ENCODE measurements at regions not wholly inside any gene's neighbourhood (a gene's known extent, or its start where the extent isn't known, plus 50 kb on each side); places are given as distances from the start of the nearest gene placed in this dataset.

DNA sequence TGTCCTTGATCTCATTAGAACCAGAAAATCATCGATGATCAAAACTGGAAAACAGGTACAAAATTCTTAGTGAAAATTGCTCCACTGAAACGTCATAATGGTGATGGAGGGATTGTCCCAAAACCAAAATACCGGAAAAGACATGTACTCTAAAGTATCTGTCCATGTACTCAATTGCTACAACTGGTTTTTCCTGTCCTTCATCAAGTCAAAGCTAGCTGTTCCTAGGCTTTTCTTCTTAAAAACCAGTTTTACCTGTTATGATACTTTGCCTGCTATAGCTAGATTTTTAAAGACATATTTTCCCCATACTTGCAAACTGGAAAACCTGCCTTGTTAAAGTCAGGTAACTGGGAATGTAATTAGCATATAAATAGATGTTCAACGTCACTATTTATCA, 50.5 kb upstream of the LRRC1 start:
- Histone ChIP-seq H3K14ac (ENCODE audit: low read length) (no peak overlapping the region), H2BK120ac (ENCODE audit: low read depth, low read length) (no peak overlapping the region), H2BK15ac (ENCODE audit: low read length) (no peak overlapping the region), H2BK5ac (ENCODE audit: low read length) (no peak overlapping the region), H3K36me3 (replicated peaks in 1 of 2; ENCODE audit: control insufficient read depth in 2 of 2, insufficient read depth in 2 of 2, low read length in 2 of 2) (no peaks in the 10 kb centered on the region), H3K4me2 (ENCODE audit: insufficient read depth, low read length, poor library complexity, severe bottlenecking) (no peak overlapping the region), H4K8ac (ENCODE audit: low read depth, low read length) (no peak overlapping the region), H3K23ac (ENCODE audit: low read depth, low read length, poor library complexity) (no peak overlapping the region), H3K9ac (ENCODE audit: low read depth, low read length, poor library complexity) (no peak overlapping the region), H2AFZ (ENCODE audit: low read length) (no peak overlapping the region), H3K9me3 (replicated peaks in 1 of 2; ENCODE audit: control insufficient read depth in 2 of 2, insufficient read depth in 1 of 2, low read depth in 1 of 2, low read length in 2 of 2) (peaks cover 0 to 3% of the 10 kb centered on the region in 2 donors), H3K27ac (replicated peaks; ENCODE audit: low read length) (no peak overlapping the region), H3K4ac (ENCODE audit: low read length) (no peak overlapping the region), H3K27me3 (ENCODE audit: control insufficient read depth in 3 of 3, insufficient read depth in 3 of 3, low read depth in 1 of 3, low read length in 3 of 3) (no peaks in the 10 kb centered on the region), H3K4me1 (ENCODE audit: control insufficient read depth in 2 of 2, insufficient read depth in 1 of 2, low read depth in 1 of 2, low read length in 2 of 2) (peaks cover 0 to 1% of the 10 kb centered on the region in 2 donors), H4K91ac (ENCODE audit: low read depth, low read length, poor library complexity) (no peak overlapping the region), H3K18ac (ENCODE audit: low read length) (no peak overlapping the region), H3K79me1 (ENCODE audit: low read depth, low read length) (no peaks in the 10 kb centered on the region), H2BK12ac (ENCODE audit: low read length) (no peak overlapping the region), H3K4me3 (ENCODE audit: low read length in 2 of 2) (no peak overlapping the region), H2AK5ac (ENCODE audit: low read depth, low read length) (no peak overlapping the region)
- no peak for DNase-seq (ENCODE audit: low spot score)
- no CpG with 5 or more reads among the region's 4 CpGs for WGBS, 2 donors (ENCODE audit: extremely low coverage in 2 of 2, insufficient read length in 2 of 2, insufficient replicate concordance in 1 of 2)

DNA sequence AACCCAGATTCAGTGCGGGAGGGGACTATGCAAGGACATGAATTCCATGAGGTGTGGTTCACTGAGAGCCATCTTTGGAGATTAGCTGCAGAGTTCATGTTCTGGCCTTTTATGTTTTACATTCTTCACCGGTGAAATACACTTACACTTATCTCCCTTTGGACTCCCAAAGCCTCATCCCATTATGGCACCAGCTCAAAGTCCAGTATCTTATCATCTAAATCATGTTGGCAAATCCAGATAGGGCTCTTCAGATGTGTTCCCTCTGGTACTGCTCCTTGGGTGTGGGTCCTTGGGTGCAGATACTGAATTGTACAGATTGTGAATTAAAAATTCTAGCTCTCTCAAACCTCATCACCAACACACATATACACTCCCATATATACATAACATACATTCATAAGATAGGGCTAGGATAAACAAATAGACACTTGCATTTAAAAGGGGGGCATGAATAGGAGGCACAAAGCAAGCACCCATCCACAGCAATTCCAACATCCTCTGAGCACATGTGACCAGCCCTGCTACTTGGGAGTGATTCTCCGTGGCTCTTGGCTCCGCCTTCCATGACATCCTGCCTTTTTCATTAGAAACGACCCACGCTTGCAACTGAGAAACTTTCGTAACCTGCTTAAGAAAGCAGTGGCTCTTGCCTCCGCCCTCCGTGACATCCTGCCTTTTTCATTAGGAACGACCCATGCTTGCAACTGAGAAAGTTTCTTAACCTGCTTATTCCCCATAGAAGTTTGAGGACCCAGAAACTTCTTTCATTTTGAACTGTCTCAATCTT, 53.6 kb upstream of the LRRC1 start:
- H3K36me3 ChIP-seq (replicated peaks in 1 of 2; ENCODE audit: control insufficient read depth in 2 of 2, insufficient read depth in 2 of 2, low read length in 2 of 2), result no peaks in the 10 kb centered on the region
- H2BK120ac ChIP-seq (ENCODE audit: low read depth, low read length), result no peak overlapping the region
- H4K8ac ChIP-seq (ENCODE audit: low read depth, low read length), result no peak overlapping the region
- H2BK5ac ChIP-seq (ENCODE audit: low read length), result no peak overlapping the region
- no peak overlapping the region for H3K4me3 ChIP-seq (ENCODE audit: low read length in 2 of 2)
- no peak overlapping the region for H2BK12ac ChIP-seq (ENCODE audit: low read length)
- no peak overlapping the region for H3K4ac ChIP-seq (ENCODE audit: low read length)
- no CpG with 5 or more reads among the region's 10 CpGs for WGBS, 2 donors (ENCODE audit: extremely low coverage in 2 of 2, insufficient read length in 2 of 2, insufficient replicate concordance in 1 of 2)
- H3K9ac ChIP-seq (ENCODE audit: low read depth, low read length, poor library complexity), result no peak overlapping the region
- H2AFZ ChIP-seq (ENCODE audit: low read length), result peak overlapping the region; percentile 34
- peaks cover 0 to 3% of the 10 kb centered on the region in 2 donors for H3K9me3 ChIP-seq (replicated peaks in 1 of 2; ENCODE audit: control insufficient read depth in 2 of 2, insufficient read depth in 1 of 2, low read depth in 1 of 2, low read length in 2 of 2)
- no peak overlapping the region for H3K27ac ChIP-seq (replicated peaks; ENCODE audit: low read length)
- no peak overlapping the region for H4K91ac ChIP-seq (ENCODE audit: low read depth, low read length, poor library complexity)
- H3K79me1 ChIP-seq (ENCODE audit: low read depth, low read length), result no peaks in the 10 kb centered on the region
- no peaks in the 10 kb centered on the region for H3K27me3 ChIP-seq (ENCODE audit: control insufficient read depth in 3 of 3, insufficient read depth in 3 of 3, low read depth in 1 of 3, low read length in 3 of 3)
- no peaks in the 10 kb centered on the region for H3K4me1 ChIP-seq (ENCODE audit: control insufficient read depth in 2 of 2, insufficient read depth in 1 of 2, low read depth in 1 of 2, low read length in 2 of 2)
- no peak overlapping the region for H2AK5ac ChIP-seq (ENCODE audit: low read depth, low read length)
- H3K4me2 ChIP-seq (ENCODE audit: insufficient read depth, low read length, poor library complexity, severe bottlenecking), result no peak overlapping the region
- DNase-seq (ENCODE audit: low spot score), result no peak
- H2BK15ac ChIP-seq (ENCODE audit: low read length), result no peak overlapping the region
- no peak overlapping the region for H3K14ac ChIP-seq (ENCODE audit: low read length)
- no peak overlapping the region for H3K23ac ChIP-seq (ENCODE audit: low read depth, low read length, poor library complexity)
- no peak overlapping the region for H3K18ac ChIP-seq (ENCODE audit: low read length)

DNA sequence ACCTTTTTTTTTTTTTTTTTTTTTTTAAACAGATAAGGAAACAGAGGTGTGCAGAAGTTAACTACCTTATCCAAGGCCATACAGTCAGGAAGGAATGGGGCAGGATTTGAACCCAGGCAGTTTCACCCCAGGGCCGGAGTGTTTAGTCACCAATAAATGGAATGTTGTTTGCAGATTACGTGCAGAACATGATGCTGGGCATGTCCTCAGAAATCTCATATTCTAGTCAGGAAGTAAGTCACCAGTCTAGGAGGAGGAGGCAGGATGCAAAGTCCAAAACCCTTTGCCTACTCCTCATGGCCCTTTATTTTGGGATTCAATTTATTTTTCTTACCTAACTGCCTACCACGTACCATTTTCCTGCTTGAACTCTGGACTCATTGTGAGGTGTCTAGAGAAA, 57.1 kb upstream of the LRRC1 start:
- H2BK5ac ChIP-seq (ENCODE audit: low read length), result no peak overlapping the region
- H3K4me3 ChIP-seq (ENCODE audit: low read length in 2 of 2), result no peak overlapping the region
- no peak overlapping the region for H2BK15ac ChIP-seq (ENCODE audit: low read length)
- H2AFZ ChIP-seq (ENCODE audit: low read length), result no peak overlapping the region
- peaks cover 0 to 3% of the 10 kb centered on the region in 2 donors for H3K9me3 ChIP-seq (replicated peaks in 1 of 2; ENCODE audit: control insufficient read depth in 2 of 2, insufficient read depth in 1 of 2, low read depth in 1 of 2, low read length in 2 of 2)
- H3K4ac ChIP-seq (ENCODE audit: low read length), result no peak overlapping the region
- no peak overlapping the region for H3K14ac ChIP-seq (ENCODE audit: low read length)
- H2BK12ac ChIP-seq (ENCODE audit: low read length), result no peak overlapping the region
- H3K4me1 ChIP-seq (ENCODE audit: control insufficient read depth in 2 of 2, insufficient read depth in 1 of 2, low read depth in 1 of 2, low read length in 2 of 2), result no peaks in the 10 kb centered on the region
- no peak overlapping the region for H3K23ac ChIP-seq (ENCODE audit: low read depth, low read length, poor library complexity)
- no peak overlapping the region for H2BK120ac ChIP-seq (ENCODE audit: low read depth, low read length)
- no peaks in the 10 kb centered on the region for H3K27me3 ChIP-seq (ENCODE audit: control insufficient read depth in 3 of 3, insufficient read depth in 3 of 3, low read depth in 1 of 3, low read length in 3 of 3)
- DNase-seq (ENCODE audit: low spot score), result no peak
- no peak overlapping the region for H3K27ac ChIP-seq (replicated peaks; ENCODE audit: low read length)
- no peak overlapping the region for H4K8ac ChIP-seq (ENCODE audit: low read depth, low read length)
- no peaks in the 10 kb centered on the region for H3K36me3 ChIP-seq (replicated peaks in 1 of 2; ENCODE audit: control insufficient read depth in 2 of 2, insufficient read depth in 2 of 2, low read length in 2 of 2)
- no CpG with 5 or more reads among the region's 3 CpGs for WGBS, 2 donors (ENCODE audit: extremely low coverage in 2 of 2, insufficient read length in 2 of 2, insufficient replicate concordance in 1 of 2)
- H3K9ac ChIP-seq (ENCODE audit: low read depth, low read length, poor library complexity), result no peak overlapping the region
- H4K91ac ChIP-seq (ENCODE audit: low read depth, low read length, poor library complexity), result no peak overlapping the region
- no peaks in the 10 kb centered on the region for H3K79me1 ChIP-seq (ENCODE audit: low read depth, low read length)
- H3K4me2 ChIP-seq (ENCODE audit: insufficient read depth, low read length, poor library complexity, severe bottlenecking), result no peak overlapping the region
- no peak overlapping the region for H3K18ac ChIP-seq (ENCODE audit: low read length)
- H2AK5ac ChIP-seq (ENCODE audit: low read depth, low read length), result no peak overlapping the region

DNA sequence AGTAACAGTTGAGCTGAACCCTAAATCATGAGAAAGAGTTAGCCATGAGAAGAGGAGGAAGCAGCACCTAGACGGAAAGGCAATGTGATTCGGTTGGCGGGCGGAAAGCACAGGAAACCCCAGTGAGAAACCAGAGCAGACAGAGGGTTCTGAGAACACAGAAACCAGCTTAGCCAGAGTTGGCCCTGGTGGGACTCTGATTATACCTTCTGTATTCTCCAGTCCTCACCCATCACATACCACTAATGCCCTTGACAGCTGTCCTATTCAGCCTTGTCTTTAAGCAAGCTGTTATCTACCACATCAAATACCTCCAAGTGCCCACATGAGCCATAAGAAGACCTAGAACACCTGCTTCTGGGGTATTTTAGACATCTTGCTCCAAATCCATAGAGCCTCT, 58.9 kb upstream of the LRRC1 start:
- no peaks in the 10 kb centered on the region for H3K4me1 ChIP-seq (ENCODE audit: control insufficient read depth in 2 of 2, insufficient read depth in 1 of 2, low read depth in 1 of 2, low read length in 2 of 2)

More for the DNA sequence above, 58.9 kb upstream of the LRRC1 start:
- Histone ChIP-seq H3K23ac (ENCODE audit: low read depth, low read length, poor library complexity) (no peak overlapping the region), H2AFZ (ENCODE audit: low read length) (no peak overlapping the region), H3K4me3 (ENCODE audit: low read length in 2 of 2) (no peak overlapping the region), H3K27ac (replicated peaks; ENCODE audit: low read length) (no peak overlapping the region), H2BK15ac (ENCODE audit: low read length) (no peak overlapping the region), H3K27me3 (ENCODE audit: control insufficient read depth in 3 of 3, insufficient read depth in 3 of 3, low read depth in 1 of 3, low read length in 3 of 3) (no peaks in the 10 kb centered on the region), H3K4ac (ENCODE audit: low read length) (no peak overlapping the region), H2BK12ac (ENCODE audit: low read length) (no peak overlapping the region), H3K4me2 (ENCODE audit: insufficient read depth, low read length, poor library complexity, severe bottlenecking) (no peak overlapping the region), H2BK120ac (ENCODE audit: low read depth, low read length) (no peak overlapping the region), H2AK5ac (ENCODE audit: low read depth, low read length) (no peak overlapping the region), H3K9ac (ENCODE audit: low read depth, low read length, poor library complexity) (no peak overlapping the region), H3K36me3 (replicated peaks in 1 of 2; ENCODE audit: control insufficient read depth in 2 of 2, insufficient read depth in 2 of 2, low read length in 2 of 2) (no peaks in the 10 kb centered on the region), H4K91ac (ENCODE audit: low read depth, low read length, poor library complexity) (no peak overlapping the region), H3K79me1 (ENCODE audit: low read depth, low read length) (no peaks in the 10 kb centered on the region), H3K14ac (ENCODE audit: low read length) (no peak overlapping the region), H2BK5ac (ENCODE audit: low read length) (no peak overlapping the region), H3K18ac (ENCODE audit: low read length) (no peak overlapping the region), H4K8ac (ENCODE audit: low read depth, low read length) (no peak overlapping the region), H3K9me3 (replicated peaks in 1 of 2; ENCODE audit: control insufficient read depth in 2 of 2, insufficient read depth in 1 of 2, low read depth in 1 of 2, low read length in 2 of 2) (peaks cover 0 to under 1% of the 10 kb centered on the region in 2 donors)
- no CpG with 5 or more reads among the region's 4 CpGs for WGBS, 2 donors (ENCODE audit: extremely low coverage in 2 of 2, insufficient read length in 2 of 2, insufficient replicate concordance in 1 of 2)
- DNase-seq (ENCODE audit: low spot score), result no peak
